Fibroblast of lung (primary cell): ENCODE measurements at regions not wholly inside any gene's neighbourhood (a gene's known extent, or its start where the extent isn't known, plus 50 kb on each side); places are given as distances from the start of the nearest gene placed in this dataset.

Experiments used
- DNase-seq, 2 donors: peaks; one replicate each; pipeline versions ENCODE4 v3.0.0 to v3.0.0-alpha.2; 2010; ENCODE audit warnings: low read depth in 2 of 2
- H2AFZ ChIP-seq: 2 replicates; pipeline ENCODE4 v1.5.1; 2012; ENCODE audit warnings: low read length, control low read depth, inconsistent platforms
- H3K27ac ChIP-seq: 2 replicates; pipeline ENCODE4 v1.5.1; 2011; ENCODE audit warnings: low read length, control low read depth; ENCODE audit not compliant: insufficient read depth
- H3K27me3 ChIP-seq: 2 replicates; pipeline ENCODE4 v1.5.1; 2011; ENCODE audit warnings: mild to moderate bottlenecking, low read length; ENCODE audit not compliant: control insufficient read depth, insufficient read depth
- H3K36me3 ChIP-seq: 2 replicates; pipeline ENCODE4 v1.5.1; 2011; ENCODE audit warnings: low read length; ENCODE audit not compliant: control insufficient read depth, insufficient read depth
- H3K4me1 ChIP-seq: 2 replicates; pipeline ENCODE4 v1.5.1; 2011; ENCODE audit warnings: low read length; ENCODE audit not compliant: control insufficient read depth, insufficient read depth; ENCODE audit errors: extremely low read depth
- H3K4me2 ChIP-seq: 2 replicates; pipeline ENCODE4 v1.5.1; 2011; ENCODE audit warnings: low read length, control low read depth; ENCODE audit not compliant: insufficient read depth; ENCODE audit errors: extremely low read depth
- H3K4me3 ChIP-seq, 4 experiments: fragments of 200-600 bp in 1 of 4; sonication (generic) in 1 of 4; replicated peaks in 1 of 4; 2 replicates each; pipeline ENCODE4 v1.5.1; 2011 to 2016; ENCODE audit warnings: low read length in 4 of 4, low read depth in 3 of 4, mild to moderate bottlenecking in 3 of 4, control low read depth in 2 of 4, inconsistent platforms in 1 of 4, mixed read lengths in 1 of 4; ENCODE audit not compliant: insufficient read depth in 1 of 4; ENCODE audit errors: control extremely low read depth in 1 of 4
- H3K79me2 ChIP-seq: 2 replicates; pipeline ENCODE4 v1.5.1; 2012; ENCODE audit warnings: mild to moderate bottlenecking, low read length, inconsistent platforms; ENCODE audit not compliant: control insufficient read depth, insufficient read depth
- H3K9ac ChIP-seq: 2 replicates; pipeline ENCODE4 v1.5.1; 2011; ENCODE audit warnings: mild to moderate bottlenecking, low read length, control low read depth; ENCODE audit not compliant: insufficient read depth
- H3K9me3 ChIP-seq: 2 replicates; pipeline ENCODE4 v1.5.1; 2012; ENCODE audit warnings: low read depth, low read length; ENCODE audit not compliant: control insufficient read depth, insufficient read depth
- H4K20me1 ChIP-seq: 2 replicates; pipeline ENCODE4 v1.5.1; 2011; ENCODE audit warnings: low read length; ENCODE audit not compliant: control insufficient read depth, insufficient read depth; ENCODE audit errors: extremely low read depth
- EZH2 ChIP-seq: IDR thresholded peaks from 2 replicates; pipeline ENCODE4 v1.5.1; 2012; ENCODE audit warnings: low read length, control low read depth, mild to moderate bottlenecking; ENCODE audit errors: missing control alignments
- TF ChIP-seq, protein P1 (sequence below), 2 donors: IDR thresholded peaks in 1 of 2; conservative IDR thresholded peaks in 1 of 2; 1 replicate in 1 of 2; 2 replicates in 1 of 2; pipeline ENCODE4 v1.5.1; 2011 to 2012; ENCODE audit warnings: low read length in 2 of 2, control low read depth in 1 of 2, inconsistent platforms in 1 of 2, low read depth in 1 of 2, mild to moderate bottlenecking in 1 of 2

DNA sequence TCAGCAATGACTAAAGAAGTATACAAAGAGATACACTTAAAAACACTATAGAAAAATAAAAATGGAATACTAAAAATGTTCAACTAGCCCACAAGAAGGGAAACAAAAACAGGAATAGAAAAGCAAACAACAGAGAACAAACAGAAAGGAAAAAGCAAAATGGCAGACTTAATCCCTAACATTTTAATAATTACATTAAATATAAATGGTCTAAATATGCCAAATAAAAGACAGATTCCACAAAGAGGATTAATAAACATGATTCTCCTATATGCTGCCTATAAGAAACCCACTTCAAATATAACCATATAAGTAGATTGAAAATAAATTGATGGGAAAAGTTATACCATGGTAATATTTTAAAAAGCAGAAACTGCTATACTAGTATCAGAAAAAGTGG is 83.5 kb upstream of the GPR45 start:
- H3K4me2 ChIP-seq = no peak overlapping the region
- no peak overlapping the region for H3K27ac ChIP-seq
- H3K36me3 ChIP-seq = no peaks in the 10 kb centered on the region
- no peak overlapping the region for H3K4me3 ChIP-seq
- no peak for TF ChIP-seq EZH2
- TF ChIP-seq, protein P1, sequence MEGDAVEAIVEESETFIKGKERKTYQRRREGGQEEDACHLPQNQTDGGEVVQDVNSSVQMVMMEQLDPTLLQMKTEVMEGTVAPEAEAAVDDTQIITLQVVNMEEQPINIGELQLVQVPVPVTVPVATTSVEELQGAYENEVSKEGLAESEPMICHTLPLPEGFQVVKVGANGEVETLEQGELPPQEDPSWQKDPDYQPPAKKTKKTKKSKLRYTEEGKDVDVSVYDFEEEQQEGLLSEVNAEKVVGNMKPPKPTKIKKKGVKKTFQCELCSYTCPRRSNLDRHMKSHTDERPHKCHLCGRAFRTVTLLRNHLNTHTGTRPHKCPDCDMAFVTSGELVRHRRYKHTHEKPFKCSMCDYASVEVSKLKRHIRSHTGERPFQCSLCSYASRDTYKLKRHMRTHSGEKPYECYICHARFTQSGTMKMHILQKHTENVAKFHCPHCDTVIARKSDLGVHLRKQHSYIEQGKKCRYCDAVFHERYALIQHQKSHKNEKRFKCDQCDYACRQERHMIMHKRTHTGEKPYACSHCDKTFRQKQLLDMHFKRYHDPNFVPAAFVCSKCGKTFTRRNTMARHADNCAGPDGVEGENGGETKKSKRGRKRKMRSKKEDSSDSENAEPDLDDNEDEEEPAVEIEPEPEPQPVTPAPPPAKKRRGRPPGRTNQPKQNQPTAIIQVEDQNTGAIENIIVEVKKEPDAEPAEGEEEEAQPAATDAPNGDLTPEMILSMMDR (conservative IDR thresholded peaks at IDR 0.05 in 1 of 2, IDR thresholded peaks at IDR 0.05 in 1 of 2; ENCODE audit: low read depth in 1 of 2, low read length in 2 of 2) = no peak
- H3K9ac ChIP-seq = no peak overlapping the region
- no peaks in the 10 kb centered on the region for H3K79me2 ChIP-seq
- no peaks in the 10 kb centered on the region for H3K4me1 ChIP-seq
- H3K27me3 ChIP-seq = peaks cover 4% of the 10 kb centered on the region
- H3K9me3 ChIP-seq = no peaks in the 10 kb centered on the region
- no peak overlapping the region for H2AFZ ChIP-seq
- no peaks in the 10 kb centered on the region for H4K20me1 ChIP-seq
- DNase-seq = no peak

GRCh38 chr2:105166688-105167087 is 74.9 kb upstream of the GPR45 start:
- Histone ChIP-seq H3K36me3 (no peaks in the 10 kb centered on the region), H4K20me1 (no peaks in the 10 kb centered on the region), H3K27ac (no peak overlapping the region), H3K27me3 (no peaks in the 10 kb centered on the region), H3K4me1 (no peaks in the 10 kb centered on the region), H3K9me3 (no peaks in the 10 kb centered on the region), H3K9ac (no peak overlapping the region), H3K4me2 (no peak overlapping the region), H2AFZ (no peak overlapping the region), H3K4me3 (no peak overlapping the region), H3K79me2 (no peaks in the 10 kb centered on the region)
- no peak for DNase-seq
- no peak for TF ChIP-seq EZH2
- TF ChIP-seq, protein P1 (conservative IDR thresholded peaks at IDR 0.05 in 1 of 2, IDR thresholded peaks at IDR 0.05 in 1 of 2; ENCODE audit: low read depth in 1 of 2, low read length in 2 of 2) = no peak

DNA sequence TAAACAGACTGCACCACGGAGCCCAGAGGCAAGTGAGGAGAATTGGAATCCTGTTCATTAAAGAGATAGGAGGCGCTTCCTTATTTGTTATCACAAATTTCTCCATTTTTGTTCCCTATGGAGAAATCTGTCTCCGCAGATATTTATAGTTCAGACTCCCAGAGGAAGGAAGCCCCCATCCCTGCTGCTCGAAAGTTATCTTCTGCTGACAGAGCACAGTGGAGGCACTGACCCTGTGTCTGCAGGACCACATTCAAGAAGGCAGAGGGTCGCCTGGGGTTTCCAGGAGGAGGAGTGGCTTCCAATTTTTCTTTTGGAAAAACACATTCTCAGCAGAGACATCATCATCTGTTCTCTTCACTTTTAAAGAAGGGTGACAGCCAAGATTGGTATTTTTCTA is 73.0 kb upstream of the GPR45 start:
- Histone ChIP-seq H3K4me3 (no peak overlapping the region), H3K9me3 (no peaks in the 10 kb centered on the region), H3K4me2 (no peak overlapping the region), H2AFZ (no peak overlapping the region), H3K36me3 (no peaks in the 10 kb centered on the region), H3K4me1 (no peaks in the 10 kb centered on the region), H3K27me3 (no peaks in the 10 kb centered on the region), H3K27ac (no peak overlapping the region), H3K79me2 (no peaks in the 10 kb centered on the region), H4K20me1 (no peaks in the 10 kb centered on the region), H3K9ac (no peak overlapping the region)
- DNase-seq = no peak
- no peak for TF ChIP-seq EZH2
- TF ChIP-seq, protein P1 (conservative IDR thresholded peaks at IDR 0.05 in 1 of 2, IDR thresholded peaks at IDR 0.05 in 1 of 2; ENCODE audit: low read depth in 1 of 2, low read length in 2 of 2) = no peak
